GM23248 (cell line): ENCODE measurements at regions not wholly inside any gene's neighbourhood (a gene's known extent, or its start where the extent isn't known, plus 50 kb on each side); places are given as distances from the start of the nearest gene placed in this dataset.

Source experiments
- DNase-seq: peaks from one replicate; pipeline ENCODE4 v3.0.0-alpha.2; 2015
- H2AFZ ChIP-seq: fragments of 200-600 bp; sonication (generic); 2 replicates; pipeline ENCODE4 v1.6.1; 2016; ENCODE audit warnings: antibody characterized with exemption
- H3F3A ChIP-seq: fragments of 200-600 bp; sonication (generic); 2 replicates; pipeline ENCODE4 v1.6.1; 2016; ENCODE audit warnings: mild to moderate bottlenecking, antibody characterized with exemption, mixed run types; ENCODE audit not compliant: insufficient read depth
- H3K27ac ChIP-seq: fragments of 200-600 bp; sonication (generic); 2 replicates; pipeline ENCODE4 v1.5.1; 2016; ENCODE audit warnings: mild to moderate bottlenecking
- H3K27me3 ChIP-seq: fragments of 200-600 bp; sonication (generic); replicated peaks from 2 replicates; pipeline ENCODE4 v1.6.1; 2016; ENCODE audit warnings: mild to moderate bottlenecking; ENCODE audit not compliant: insufficient read depth
- H3K36me3 ChIP-seq: fragments of 200-600 bp; sonication (generic); 2 replicates; pipeline ENCODE4 v1.6.1; 2016; ENCODE audit warnings: low read depth, mild to moderate bottlenecking
- H3K4me1 ChIP-seq: fragments of 200-600 bp; sonication (generic); 2 replicates; pipeline ENCODE4 v1.6.1; 2016; ENCODE audit warnings: mild to moderate bottlenecking; ENCODE audit not compliant: insufficient read depth
- H3K4me2 ChIP-seq: fragments of 200-600 bp; sonication (generic); one replicate; pipeline ENCODE4 v1.6.1; 2016; ENCODE audit warnings: mild to moderate bottlenecking; ENCODE audit not compliant: unreplicated experiment
- H3K4me3 ChIP-seq: fragments of 200-600 bp; sonication (generic); 2 replicates; pipeline ENCODE4 v1.5.1; 2016; ENCODE audit warnings: mild to moderate bottlenecking
- H3K79me2 ChIP-seq: fragments of 200-600 bp; sonication (generic); 2 replicates; pipeline ENCODE4 v1.6.1; 2016; ENCODE audit warnings: mild to moderate bottlenecking; ENCODE audit not compliant: insufficient read depth
- H3K9ac ChIP-seq: fragments of 200-600 bp; sonication (generic); 2 replicates; pipeline ENCODE4 v1.6.1; 2016; ENCODE audit warnings: mild to moderate bottlenecking
- H3K9me2 ChIP-seq: fragments of 200-600 bp; sonication (generic); 2 replicates; pipeline ENCODE4 v1.6.1; 2016; ENCODE audit warnings: mixed run types, mild to moderate bottlenecking, moderate library complexity; ENCODE audit not compliant: insufficient read depth
- H3K9me3 ChIP-seq: fragments of 200-600 bp; sonication (generic); one replicate; pipeline ENCODE4 v1.6.1; 2017; ENCODE audit warnings: low read depth
- H4K20me1 ChIP-seq: fragments of 200-600 bp; sonication (generic); 2 replicates; pipeline ENCODE4 v1.6.0; 2016; ENCODE audit not compliant: insufficient read depth
- EZH2 ChIP-seq: fragments of 200-600 bp; sonication (generic); IDR thresholded peaks from 2 replicates; pipeline ENCODE4 v1.6.1; 2018; ENCODE audit warnings: antibody characterized with exemption, mild to moderate bottlenecking; ENCODE audit not compliant: insufficient read depth, poor library complexity, severe bottlenecking
- EZH2phosphoT487 ChIP-seq: fragments of 200-600 bp; sonication (generic); IDR thresholded peaks from 2 replicates; pipeline ENCODE4 v1.6.1; 2018; ENCODE audit warnings: antibody characterized with exemption, moderate library complexity, mild to moderate bottlenecking, low read depth; ENCODE audit not compliant: insufficient read depth
- WGBS, 2 experiments: methylation state at CpG; one replicate each; pipeline ENCODE4 v1.1.6; 2015 to 2017; ENCODE audit warnings: low lambda C conversion rate in 2 of 2, low coverage in 1 of 2; ENCODE audit errors: missing lambda C conversion rate in 2 of 2; 5-methylcytosine and 5-hydroxymethylcytosine counted together
- in situ Hi-C: fragments of 300-500 bp; cut with MboI; formaldehyde crosslinking; loops from 2 replicates; pipeline ENCODE4 v1.15.0; 2020

- in situ Hi-C loops = loop anchor here (10.0 kb wide), 1 partner anchor 113 kb away; no protein-coding TSS in a partner anchor
- H3K4me1 ChIP-seq = peaks cover 8% of the 10 kb centered on the region
- no peaks in the 10 kb centered on the region for H4K20me1 ChIP-seq
- no peaks in the 10 kb centered on the region for H3K9me2 ChIP-seq
- H3K79me2 ChIP-seq = no peaks in the 10 kb centered on the region
- WGBS, 2 experiments = 44 to 45% methylated on average over 3 of the region's 3 CpGs
- H2AFZ ChIP-seq = no peak overlapping the region
- no peak for TF ChIP-seq EZH2
- TF ChIP-seq EZH2phosphoT487 = no peak
- DNase-seq = no peak
- H3K27me3 ChIP-seq = peaks cover 10% of the 10 kb centered on the region; the same call in 1 of the 2 replicates
- H3K27ac ChIP-seq = no peak overlapping the region
- no peak overlapping the region for H3K4me2 ChIP-seq
- no peaks in the 10 kb centered on the region for H3F3A ChIP-seq
- H3K36me3 ChIP-seq = no peaks in the 10 kb centered on the region
- H3K4me3 ChIP-seq = no peak overlapping the region
- H3K9ac ChIP-seq = no peak overlapping the region
- H3K9me3 ChIP-seq = no peaks in the 10 kb centered on the region
These were observed 62.8 kb upstream of the GPR158 start for GRCh38 chr10:25112016-25112415.

GRCh38 chr10:25113191-25114035, 61.4 kb upstream of the GPR158 start:
- Histone ChIP-seq H4K20me1 (no peaks in the 10 kb centered on the region), H3K4me2 (no peak overlapping the region), H3K9me2 (no peaks in the 10 kb centered on the region), H3K27ac (no peak overlapping the region), H3F3A (no peaks in the 10 kb centered on the region), H3K27me3 (peaks cover 10% of the 10 kb centered on the region; the same call in 1 of the 2 replicates), H3K36me3 (no peaks in the 10 kb centered on the region), H3K4me1 (peaks cover 8% of the 10 kb centered on the region), H2AFZ (peak overlapping the region; percentile 70), H3K79me2 (no peaks in the 10 kb centered on the region), H3K9ac (no peak overlapping the region), H3K4me3 (no peak overlapping the region), H3K9me3 (no peaks in the 10 kb centered on the region)
- DNase-seq = peak; percentile 93
- in situ Hi-C loops = loop anchor here (10.0 kb wide), 1 partner anchor 111 kb away; no protein-coding TSS in a partner anchor
- WGBS, 2 experiments = 15 to 17% methylated on average over 14 of the region's 14 CpGs
- TF ChIP-seq EZH2 (no peak), EZH2phosphoT487 (no peak)

- Histone ChIP-seq H3F3A (no peaks in the 10 kb centered on the region), H3K9me2 (no peaks in the 10 kb centered on the region), H3K27ac (no peak overlapping the region), H3K9me3 (no peaks in the 10 kb centered on the region), H3K9ac (no peak overlapping the region), H3K4me3 (no peak overlapping the region), H3K4me2 (no peak overlapping the region), H2AFZ (no peak overlapping the region), H3K79me2 (no peaks in the 10 kb centered on the region), H3K27me3 (peaks cover 7% of the 10 kb centered on the region; the same call in 1 of the 2 replicates), H3K36me3 (no peaks in the 10 kb centered on the region), H3K4me1 (peaks cover 8% of the 10 kb centered on the region), H4K20me1 (no peaks in the 10 kb centered on the region)
- 76 to 77% methylated on average over 2 of the region's 2 CpGs for WGBS, 2 experiments
- in situ Hi-C loops = loop anchor here (10.0 kb wide), 1 partner anchor 111 kb away; no protein-coding TSS in a partner anchor
- TF ChIP-seq EZH2 (no peak), EZH2phosphoT487 (no peak)
- DNase-seq = no peak
These were observed 60.8 kb upstream of the GPR158 start for GRCh38 chr10:25114036-25114411.

GRCh38 chr10:25117757-25118156, 57.0 kb upstream of the GPR158 start:
- Histone ChIP-seq H3K79me2 (no peaks in the 10 kb centered on the region), H4K20me1 (no peaks in the 10 kb centered on the region), H3K9me2 (no peaks in the 10 kb centered on the region), H3K27me3 (peaks cover 11% of the 10 kb centered on the region), H3K36me3 (no peaks in the 10 kb centered on the region), H3K9ac (no peak overlapping the region), H2AFZ (no peak overlapping the region), H3K4me2 (no peak overlapping the region), H3K4me1 (peaks cover 8% of the 10 kb centered on the region), H3F3A (no peaks in the 10 kb centered on the region), H3K4me3 (no peak overlapping the region), H3K9me3 (no peaks in the 10 kb centered on the region), H3K27ac (no peak overlapping the region)
- 81 to 82% methylated on average over 6 of the region's 6 CpGs for WGBS, 2 experiments
- in situ Hi-C loops = loop anchor here (10.0 kb wide), 1 partner anchor 107 kb away; no protein-coding TSS in a partner anchor
- DNase-seq = no peak
- no peak for TF ChIP-seq EZH2phosphoT487
- no peak for TF ChIP-seq EZH2
